Lower lobe of right lung (tissue), 2 donors: ENCODE measurements at regions not wholly inside any gene's neighbourhood (a gene's known extent, or its start where the extent isn't known, plus 50 kb on each side); places are given as distances from the start of the nearest gene placed in this dataset.

Experiments used
- ATAC-seq, 2 donors: fragments of 200-7000 bp; cut with Tn5 transposase; one replicate each; pipeline ENCODE4 v1.9.1; 2020 to 2022; ENCODE audit warnings: mild to moderate bottlenecking in 2 of 2, moderate library complexity in 2 of 2
- DNase-seq: peaks from one replicate; pipeline ENCODE4 v3.0.0-alpha.2; 2020
- H3K27ac ChIP-seq: fragments of 200-600 bp; one replicate; pipeline ENCODE4 v1.8.0; 2022
- H3K27me3 ChIP-seq: fragments of 200-600 bp; one replicate; pipeline ENCODE4 v1.8.0; 2022; ENCODE audit warnings: low read depth
- H3K36me3 ChIP-seq: fragments of 200-600 bp; one replicate; pipeline ENCODE4 v1.8.0; 2022; ENCODE audit warnings: mild to moderate bottlenecking
- H3K4me1 ChIP-seq: fragments of 200-600 bp; one replicate; pipeline ENCODE4 v1.8.0; 2022
- H3K4me3 ChIP-seq: fragments of 200-600 bp; one replicate; pipeline ENCODE4 v1.8.0; 2022; ENCODE audit warnings: mild to moderate bottlenecking
- H3K9me3 ChIP-seq: fragments of 200-600 bp; one replicate; pipeline ENCODE4 v1.8.0; 2022
- intact Hi-C: fragments of 100-400 bp; cut with DNase I; formaldehyde crosslinking; loops from one replicate; pipeline ENCODE4 v1.11.0; 2022
- TF ChIP-seq, protein P1 (sequence below): fragments of 200-600 bp; IDR thresholded peaks from one replicate; pipeline ENCODE4 v1.8.0; 2022; ENCODE audit warnings: antibody characterized with exemption, mild to moderate bottlenecking
- donor health status: DM: no; HTN: yes; CAD: no; lungs with severe emphysema.

DNA sequence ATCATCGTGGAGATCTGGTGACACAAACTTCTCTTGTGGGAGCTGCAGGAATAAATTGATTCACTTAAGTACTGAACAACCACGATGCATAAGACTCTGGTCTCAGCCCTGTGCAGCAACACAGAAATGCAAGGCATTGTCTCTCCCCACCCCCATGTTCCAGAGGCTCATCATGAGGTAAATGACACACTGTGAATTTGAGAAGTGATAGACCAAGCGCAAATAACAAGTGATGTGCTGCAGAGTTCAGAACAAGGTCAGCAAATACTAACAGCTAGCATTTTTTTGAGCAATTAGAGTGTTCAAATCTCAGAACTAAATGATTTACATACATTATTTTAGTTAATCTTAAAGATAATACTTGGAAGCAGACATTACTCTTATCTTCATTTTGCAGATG is 223.7 kb downstream of the SEC16B start:
- intact Hi-C loops, result no loop called here
- Histone ChIP-seq H3K27me3 (no peaks in the 10 kb centered on the region), H3K4me1 (no peaks in the 10 kb centered on the region), H3K36me3 (no peaks in the 10 kb centered on the region), H3K9me3 (no peaks in the 10 kb centered on the region), H3K4me3 (no peak overlapping the region), H3K27ac (no peak overlapping the region)
- ATAC-seq, result no peak
- no peak for DNase-seq
- TF ChIP-seq, protein P1, sequence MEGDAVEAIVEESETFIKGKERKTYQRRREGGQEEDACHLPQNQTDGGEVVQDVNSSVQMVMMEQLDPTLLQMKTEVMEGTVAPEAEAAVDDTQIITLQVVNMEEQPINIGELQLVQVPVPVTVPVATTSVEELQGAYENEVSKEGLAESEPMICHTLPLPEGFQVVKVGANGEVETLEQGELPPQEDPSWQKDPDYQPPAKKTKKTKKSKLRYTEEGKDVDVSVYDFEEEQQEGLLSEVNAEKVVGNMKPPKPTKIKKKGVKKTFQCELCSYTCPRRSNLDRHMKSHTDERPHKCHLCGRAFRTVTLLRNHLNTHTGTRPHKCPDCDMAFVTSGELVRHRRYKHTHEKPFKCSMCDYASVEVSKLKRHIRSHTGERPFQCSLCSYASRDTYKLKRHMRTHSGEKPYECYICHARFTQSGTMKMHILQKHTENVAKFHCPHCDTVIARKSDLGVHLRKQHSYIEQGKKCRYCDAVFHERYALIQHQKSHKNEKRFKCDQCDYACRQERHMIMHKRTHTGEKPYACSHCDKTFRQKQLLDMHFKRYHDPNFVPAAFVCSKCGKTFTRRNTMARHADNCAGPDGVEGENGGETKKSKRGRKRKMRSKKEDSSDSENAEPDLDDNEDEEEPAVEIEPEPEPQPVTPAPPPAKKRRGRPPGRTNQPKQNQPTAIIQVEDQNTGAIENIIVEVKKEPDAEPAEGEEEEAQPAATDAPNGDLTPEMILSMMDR, result no peak

DNA sequence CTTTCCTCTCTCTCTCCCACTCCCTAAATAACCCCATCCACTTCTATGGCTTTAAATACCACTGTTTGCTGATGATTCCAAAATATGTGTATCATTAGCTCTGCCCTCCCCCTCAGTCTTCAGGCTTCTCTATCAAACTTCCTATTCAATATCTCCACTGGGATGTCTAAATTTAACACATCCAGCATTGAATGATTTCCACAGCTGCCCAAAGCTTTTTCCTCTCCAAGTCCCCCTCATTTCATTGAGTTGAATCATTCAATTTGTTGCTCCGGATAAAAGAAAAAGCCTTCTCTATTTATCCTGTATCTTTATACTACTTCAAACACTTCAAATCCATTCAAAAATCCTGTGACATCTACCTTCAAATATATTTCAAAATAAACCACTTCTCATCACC is 225.0 kb downstream of the SEC16B start:
- Histone ChIP-seq H3K4me1 (no peaks in the 10 kb centered on the region), H3K4me3 (no peak overlapping the region), H3K27me3 (no peaks in the 10 kb centered on the region), H3K36me3 (no peaks in the 10 kb centered on the region), H3K9me3 (no peaks in the 10 kb centered on the region), H3K27ac (no peak overlapping the region)
- TF ChIP-seq, protein P1, result no peak
- intact Hi-C loops, result no loop called here
- ATAC-seq (no peak), DNase-seq (no peak)

DNA sequence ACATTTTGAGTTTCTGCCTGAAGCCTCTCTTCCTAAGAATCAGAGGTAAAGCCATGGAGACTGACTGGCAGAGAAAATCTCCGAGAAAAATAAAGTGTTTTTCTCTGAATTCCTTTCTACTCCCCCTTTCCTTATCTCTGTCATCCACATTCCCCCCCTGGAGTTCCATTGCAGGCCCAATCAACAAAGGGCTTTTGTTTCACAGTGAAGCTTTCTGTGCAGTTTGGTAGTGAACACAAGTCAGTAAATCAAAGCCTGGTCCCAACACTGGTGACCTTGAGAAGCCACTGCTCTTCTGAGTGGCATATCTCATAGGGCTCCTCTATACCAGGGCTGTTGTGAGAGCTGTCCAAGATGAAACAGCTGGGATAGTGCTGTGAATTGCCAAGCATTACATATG is 228.4 kb downstream of the SEC16B start:
- TF ChIP-seq, protein P1, result no peak
- Histone ChIP-seq H3K4me3 (no peak overlapping the region), H3K9me3 (no peaks in the 10 kb centered on the region), H3K27ac (no peak overlapping the region), H3K4me1 (no peaks in the 10 kb centered on the region), H3K27me3 (no peaks in the 10 kb centered on the region), H3K36me3 (no peaks in the 10 kb centered on the region)
- DNase-seq, result no peak
- no peak for ATAC-seq
- intact Hi-C loops, result no loop called here

DNA sequence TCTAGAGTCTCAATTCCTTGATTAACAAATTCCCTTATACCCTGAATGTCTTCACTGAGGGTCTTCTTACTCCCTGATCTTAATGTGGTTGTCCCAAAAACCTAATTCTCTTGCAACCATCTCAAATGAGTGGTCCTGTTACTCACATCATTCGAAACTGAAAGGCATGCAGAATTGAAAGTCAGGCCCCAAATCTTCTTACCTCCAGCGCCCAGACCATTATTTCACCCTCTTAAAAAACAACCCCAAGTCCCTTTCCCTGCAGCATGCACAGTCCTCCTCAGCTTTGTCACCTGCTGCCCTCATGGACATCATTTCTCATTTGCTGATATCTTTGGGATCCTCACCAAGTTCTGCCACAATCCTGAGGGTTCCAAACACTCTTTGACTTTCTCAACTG is 230.1 kb downstream of the SEC16B start:
- DNase-seq (no peak), ATAC-seq (no peak)
- H3K27ac ChIP-seq, result no peak overlapping the region
- intact Hi-C loops, result no loop called here
- no peaks in the 10 kb centered on the region for H3K27me3 ChIP-seq
- H3K36me3 ChIP-seq, result no peaks in the 10 kb centered on the region
- H3K4me3 ChIP-seq, result no peak overlapping the region
- H3K4me1 ChIP-seq, result no peaks in the 10 kb centered on the region
- no peaks in the 10 kb centered on the region for H3K9me3 ChIP-seq
- TF ChIP-seq, protein P1, result no peak

DNA sequence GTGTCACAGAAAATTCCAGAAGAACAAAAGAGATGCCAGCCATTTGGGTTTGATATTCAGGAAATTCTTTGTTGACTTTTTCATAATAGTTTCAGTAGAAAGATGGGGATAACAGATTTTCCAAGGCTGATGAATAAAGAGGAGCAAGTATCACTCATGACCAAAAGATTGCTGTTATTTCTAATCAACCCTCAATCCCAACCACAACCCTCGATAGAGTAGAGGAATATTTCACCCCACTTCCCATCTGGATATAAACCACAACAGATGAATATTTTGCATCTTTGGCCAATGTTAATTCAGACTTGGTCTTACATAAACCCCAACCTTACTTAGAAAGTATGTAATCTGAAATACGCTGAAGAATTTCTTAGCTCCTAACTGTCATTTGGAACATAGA is 232.4 kb downstream of the SEC16B start:
- H3K4me1 ChIP-seq, result no peaks in the 10 kb centered on the region
- no peak for ATAC-seq

More for the DNA sequence above, 232.4 kb downstream of the SEC16B start:
- TF ChIP-seq, protein P1, result no peak
- Histone ChIP-seq H3K36me3 (no peaks in the 10 kb centered on the region), H3K4me3 (no peak overlapping the region), H3K27me3 (no peaks in the 10 kb centered on the region), H3K9me3 (no peaks in the 10 kb centered on the region), H3K27ac (no peak overlapping the region)
- intact Hi-C loops, result no loop called here
- no peak for DNase-seq
